ENCODE measurements at regions not wholly inside any gene's neighbourhood (a gene's known extent, or its start where the extent isn't known, plus 50 kb on each side); places are given as distances from the start of the nearest gene placed in this dataset.
"Not testable (repeated sequence)": the region's sequence is repeated elsewhere in the genome, so short reads cannot be mapped to it uniquely, and the experiment has no call there.

DNA sequence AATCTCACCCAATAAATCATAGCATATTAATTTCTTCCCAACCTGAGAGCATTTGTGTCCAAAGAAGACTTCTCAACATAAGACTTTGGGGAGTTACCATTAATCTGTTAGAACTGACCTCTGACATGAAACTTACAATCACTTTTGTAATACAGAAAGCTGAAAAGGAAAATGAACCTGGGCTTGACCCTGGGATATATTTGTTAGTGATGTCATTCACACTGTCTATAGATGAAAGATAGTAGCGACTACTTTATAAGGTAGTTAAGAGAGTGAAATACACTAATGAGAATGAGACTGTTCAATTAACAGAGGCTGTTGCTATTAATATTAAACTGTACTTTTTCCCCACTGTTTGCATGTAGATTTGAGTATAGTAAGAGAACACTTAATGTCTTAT, 1334.8 kb upstream of the TMEM132C start:
- DNase-seq (ENCODE audit: low spot score, unreplicated experiment) = no peak
- TF ChIP-seq, protein P1, sequence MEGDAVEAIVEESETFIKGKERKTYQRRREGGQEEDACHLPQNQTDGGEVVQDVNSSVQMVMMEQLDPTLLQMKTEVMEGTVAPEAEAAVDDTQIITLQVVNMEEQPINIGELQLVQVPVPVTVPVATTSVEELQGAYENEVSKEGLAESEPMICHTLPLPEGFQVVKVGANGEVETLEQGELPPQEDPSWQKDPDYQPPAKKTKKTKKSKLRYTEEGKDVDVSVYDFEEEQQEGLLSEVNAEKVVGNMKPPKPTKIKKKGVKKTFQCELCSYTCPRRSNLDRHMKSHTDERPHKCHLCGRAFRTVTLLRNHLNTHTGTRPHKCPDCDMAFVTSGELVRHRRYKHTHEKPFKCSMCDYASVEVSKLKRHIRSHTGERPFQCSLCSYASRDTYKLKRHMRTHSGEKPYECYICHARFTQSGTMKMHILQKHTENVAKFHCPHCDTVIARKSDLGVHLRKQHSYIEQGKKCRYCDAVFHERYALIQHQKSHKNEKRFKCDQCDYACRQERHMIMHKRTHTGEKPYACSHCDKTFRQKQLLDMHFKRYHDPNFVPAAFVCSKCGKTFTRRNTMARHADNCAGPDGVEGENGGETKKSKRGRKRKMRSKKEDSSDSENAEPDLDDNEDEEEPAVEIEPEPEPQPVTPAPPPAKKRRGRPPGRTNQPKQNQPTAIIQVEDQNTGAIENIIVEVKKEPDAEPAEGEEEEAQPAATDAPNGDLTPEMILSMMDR (IDR thresholded peaks at IDR 0.05; ENCODE audit: unreplicated experiment) = no peak
- H3K4me3 Mint-ChIP-seq (ENCODE audit: low read depth) = no peak overlapping the region
- no peaks in the 10 kb centered on the region for H3K4me1 Mint-ChIP-seq (ENCODE audit: low read depth)
- no peak overlapping the region for H3K27ac Mint-ChIP-seq
- H3K27me3 Mint-ChIP-seq = peaks cover 3% of the 10 kb centered on the region
- no peaks in the 10 kb centered on the region for H3K36me3 Mint-ChIP-seq (ENCODE audit: insufficient read depth)
- H3K9me3 Mint-ChIP-seq (ENCODE audit: low read depth) = no peaks in the 10 kb centered on the region

DNA sequence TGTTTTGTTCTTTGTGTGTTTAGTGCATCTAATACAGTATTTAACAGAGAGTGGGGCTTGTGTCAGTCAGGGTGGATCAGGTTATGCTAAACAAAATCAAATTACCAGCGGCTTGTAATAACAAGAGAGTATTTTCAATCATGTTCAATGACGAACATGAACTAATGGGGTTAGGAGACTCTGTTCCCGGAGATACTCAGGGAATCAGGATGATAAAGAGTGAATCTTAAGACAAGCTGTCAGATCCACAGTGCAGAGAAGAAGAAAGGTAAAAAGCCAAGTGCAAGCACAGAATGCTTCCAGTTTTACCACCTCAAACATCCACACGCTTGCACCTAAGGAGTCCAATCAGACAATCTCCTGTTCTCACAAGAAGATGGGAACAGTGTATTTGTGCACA, 1331.5 kb upstream of the TMEM132C start:
- no peaks in the 10 kb centered on the region for H3K9me3 Mint-ChIP-seq (ENCODE audit: low read depth)

GRCh38 chr12:126936181-126936851, 1330.7 kb upstream of the TMEM132C start:
- Mint-ChIP-seq H3K4me1 (ENCODE audit: low read depth) (no peaks in the 10 kb centered on the region), H3K27me3 (peaks cover 3% of the 10 kb centered on the region), H3K4me3 (ENCODE audit: low read depth) (no peak overlapping the region), H3K27ac (no peak overlapping the region), H3K36me3 (ENCODE audit: insufficient read depth) (no peaks in the 10 kb centered on the region), H3K9me3 (ENCODE audit: low read depth) (no peaks in the 10 kb centered on the region)
- DNase-seq (ENCODE audit: low spot score, unreplicated experiment) = no peak
- TF ChIP-seq, protein P1 (IDR thresholded peaks at IDR 0.05; ENCODE audit: unreplicated experiment) = no peak

More for the DNA sequence above, 1331.5 kb upstream of the TMEM132C start:
- Mint-ChIP-seq H3K4me3 (ENCODE audit: low read depth) (no peak overlapping the region), H3K36me3 (ENCODE audit: insufficient read depth) (no peaks in the 10 kb centered on the region), H3K27me3 (peaks cover 3% of the 10 kb centered on the region), H3K27ac (no peak overlapping the region), H3K4me1 (ENCODE audit: low read depth) (no peaks in the 10 kb centered on the region)
- DNase-seq (ENCODE audit: low spot score, unreplicated experiment) = no peak
- TF ChIP-seq, protein P1 (IDR thresholded peaks at IDR 0.05; ENCODE audit: unreplicated experiment) = no peak

GRCh38 chr12:126937431-126937830, 1329.5 kb upstream of the TMEM132C start:
- no peak for DNase-seq (ENCODE audit: low spot score, unreplicated experiment)
- Mint-ChIP-seq H3K4me3 (ENCODE audit: low read depth) (no peak overlapping the region), H3K4me1 (ENCODE audit: low read depth) (no peaks in the 10 kb centered on the region), H3K27ac (no peak overlapping the region), H3K36me3 (ENCODE audit: insufficient read depth) (no peaks in the 10 kb centered on the region), H3K27me3 (peaks cover 3% of the 10 kb centered on the region), H3K9me3 (ENCODE audit: low read depth) (no peaks in the 10 kb centered on the region)
- TF ChIP-seq, protein P1 (IDR thresholded peaks at IDR 0.05; ENCODE audit: unreplicated experiment) = no peak

DNA sequence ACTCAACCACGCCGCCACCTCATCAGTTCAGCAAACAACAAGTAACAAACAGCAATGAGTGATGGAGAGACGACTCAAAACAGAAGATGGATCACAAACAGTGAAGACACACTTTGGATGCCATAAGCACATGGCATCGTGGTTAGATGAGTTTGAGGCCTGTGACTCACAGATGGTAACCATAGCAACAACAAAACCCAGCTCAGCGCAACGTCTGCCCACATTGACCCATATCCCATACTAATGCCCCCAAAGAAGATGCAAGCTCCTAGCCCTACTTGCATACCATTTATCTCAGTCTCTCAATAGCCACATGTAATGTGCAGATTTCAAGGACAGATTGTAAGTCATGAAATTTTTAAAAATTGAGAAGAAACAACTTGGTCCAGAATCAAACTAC, 1322.3 kb upstream of the TMEM132C start:
- no peaks in the 10 kb centered on the region for H3K36me3 Mint-ChIP-seq (ENCODE audit: insufficient read depth)
- no peak overlapping the region for H3K27ac Mint-ChIP-seq
- H3K27me3 Mint-ChIP-seq = no peaks in the 10 kb centered on the region
- no peaks in the 10 kb centered on the region for H3K9me3 Mint-ChIP-seq (ENCODE audit: low read depth)
- TF ChIP-seq, protein P1 (IDR thresholded peaks at IDR 0.05; ENCODE audit: unreplicated experiment) = no peak
- H3K4me1 Mint-ChIP-seq (ENCODE audit: low read depth) = no peaks in the 10 kb centered on the region
- DNase-seq (ENCODE audit: low spot score, unreplicated experiment) = no peak
- no peak overlapping the region for H3K4me3 Mint-ChIP-seq (ENCODE audit: low read depth)

DNA sequence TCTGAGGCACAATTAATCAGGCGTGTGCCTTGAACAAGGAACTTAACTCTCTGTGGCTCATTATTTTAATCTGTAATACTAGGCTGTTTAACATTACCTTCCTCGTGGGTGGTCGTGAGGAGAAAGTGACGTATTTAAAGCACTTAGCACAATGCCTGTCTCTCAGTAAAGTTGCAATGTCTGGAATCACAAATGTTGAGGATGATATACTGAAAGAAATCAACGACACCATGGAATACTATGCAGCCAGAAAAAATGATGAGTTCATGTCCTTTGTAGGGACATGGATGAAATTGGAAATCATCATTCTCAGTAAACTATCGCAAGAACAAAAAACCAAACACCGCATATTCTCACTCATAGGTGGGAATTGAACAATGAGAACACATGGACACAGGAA, 1320.0 kb upstream of the TMEM132C start:
- not testable (repeated sequence) for H3K27ac Mint-ChIP-seq; H3K9me3 Mint-ChIP-seq (ENCODE audit: low read depth); H3K36me3 Mint-ChIP-seq (ENCODE audit: insufficient read depth); H3K4me3 Mint-ChIP-seq (ENCODE audit: low read depth); H3K4me1 Mint-ChIP-seq (ENCODE audit: low read depth); H3K27me3 Mint-ChIP-seq; DNase-seq (ENCODE audit: low spot score, unreplicated experiment)

Data from progenitor cell of endocrine pancreas (in vitro differentiated cells).